GM23338 (cell line): ENCODE measurements at regions not wholly inside any gene's neighbourhood (a gene's known extent, or its start where the extent isn't known, plus 50 kb on each side); places are given as distances from the start of the nearest gene placed in this dataset.

Experiments used
- ATAC-seq: fragments of 200-7000 bp; cut with Tn5 transposase; 3 replicates; pipeline ENCODE4 v1.9.1; 2020
- DNase-seq: peaks from one replicate; pipeline ENCODE4 v3.0.0-alpha.2; 2015; ENCODE audit warnings: low spot score
- H2AFZ ChIP-seq: fragments of 200-600 bp; sonication (generic); 2 replicates; pipeline ENCODE4 v1.8.0; 2016; ENCODE audit warnings: antibody characterized with exemption, mild to moderate bottlenecking, moderate library complexity
- H3F3A ChIP-seq: fragments of 200-600 bp; sonication (generic); replicated peaks from 2 replicates; pipeline ENCODE4 v1.8.0; 2017; ENCODE audit warnings: antibody characterized with exemption, mixed run types, low read depth
- H3K27ac ChIP-seq: fragments of 200-600 bp; sonication (generic); 2 replicates; pipeline ENCODE4 v1.6.1; 2016; ENCODE audit warnings: low read depth
- H3K27me3 ChIP-seq: fragments of 200-600 bp; sonication (generic); 2 replicates; pipeline ENCODE4 v1.8.0; 2016; ENCODE audit warnings: mild to moderate bottlenecking, mixed run types, moderate library complexity; ENCODE audit not compliant: insufficient read depth
- H3K36me3 ChIP-seq: fragments of 200-600 bp; sonication (generic); 2 replicates; pipeline ENCODE4 v1.8.0; 2016; ENCODE audit warnings: mild to moderate bottlenecking; ENCODE audit not compliant: insufficient read depth
- H3K4me1 ChIP-seq: fragments of 200-600 bp; sonication (generic); 2 replicates; pipeline ENCODE4 v1.8.0; 2016; ENCODE audit warnings: mild to moderate bottlenecking, moderate library complexity; ENCODE audit not compliant: insufficient read depth
- H3K4me2 ChIP-seq: fragments of 200-600 bp; sonication (generic); 2 replicates; pipeline ENCODE4 v1.7.1; 2017; ENCODE audit warnings: mixed run types
- H3K4me3 ChIP-seq: fragments of 200-600 bp; sonication (generic); 2 replicates; pipeline ENCODE4 v1.6.1; 2016; ENCODE audit warnings: mixed run types
- H3K79me2 ChIP-seq: fragments of 200-600 bp; sonication (generic); replicated peaks from 2 replicates; pipeline ENCODE4 v1.8.0; 2017; ENCODE audit warnings: mild to moderate bottlenecking; ENCODE audit not compliant: insufficient read depth
- H3K9me2 ChIP-seq: fragments of 200-600 bp; sonication (generic); 2 replicates; pipeline ENCODE4 v1.8.0; 2017; ENCODE audit not compliant: insufficient read depth
- H4K20me1 ChIP-seq: fragments of 200-600 bp; sonication (generic); replicated peaks from 2 replicates; pipeline ENCODE4 v1.8.0; 2017; ENCODE audit warnings: mild to moderate bottlenecking; ENCODE audit not compliant: insufficient read depth
- H3K27ac Mint-ChIP-seq: 2 replicates; pipeline ENCODE4 v1.8.0; 2020; ENCODE audit warnings: inconsistent platforms, mild to moderate bottlenecking, moderate library complexity, mixed read lengths
- H3K27me3 Mint-ChIP-seq: 3 replicates; pipeline ENCODE4 v1.8.0; 2022; ENCODE audit warnings: low read depth, mild to moderate bottlenecking, moderate library complexity, mixed read lengths, inconsistent platforms; ENCODE audit not compliant: insufficient read depth, poor library complexity
- H3K36me3 Mint-ChIP-seq: 3 replicates; pipeline ENCODE4 v1.8.0; 2021; ENCODE audit warnings: low read depth, mild to moderate bottlenecking, inconsistent platforms, moderate library complexity, mixed read lengths
- H3K4me1 Mint-ChIP-seq: 3 replicates; pipeline ENCODE4 v1.8.0; 2020; ENCODE audit warnings: mild to moderate bottlenecking, inconsistent platforms, mixed read lengths
- H3K4me3 Mint-ChIP-seq: 3 replicates; pipeline ENCODE4 v1.8.0; 2021; ENCODE audit warnings: moderate library complexity, mild to moderate bottlenecking, inconsistent platforms, mixed read lengths
- H3K9me3 Mint-ChIP-seq: 3 replicates; pipeline ENCODE4 v1.8.0; 2020; ENCODE audit warnings: moderate library complexity, mild to moderate bottlenecking, inconsistent platforms, mixed read lengths
- CREB1 ChIP-seq: fragments of 250-450 bp; sonication (Bioruptor Pico); IDR thresholded peaks from 2 replicates; pipeline ENCODE4 v1.5.0; 2020; ENCODE audit warnings: low read depth, mild to moderate bottlenecking, moderate library complexity
- JUNB ChIP-seq: IDR thresholded peaks from one replicate; pipeline ENCODE4 v1.6.1; 2016; ENCODE audit warnings: antibody characterized with exemption; ENCODE audit not compliant: unreplicated experiment
- NANOG ChIP-seq: IDR thresholded peaks from 2 replicates; pipeline ENCODE4 v1.6.1; 2016; ENCODE audit warnings: antibody characterized with exemption, borderline replicate concordance
- STAT1 ChIP-seq: IDR thresholded peaks from one replicate; pipeline ENCODE4 v1.6.1; 2016; ENCODE audit warnings: antibody characterized with exemption; ENCODE audit not compliant: unreplicated experiment
- TF ChIP-seq, protein P1 (sequence below), 2 experiments: fragments of 200-600 bp in 1 of 2; sonication (generic) in 1 of 2; conservative IDR thresholded peaks; 2 replicates each; pipeline versions ENCODE4 v1.5.1 to v1.6.1; 2016 to 2017; ENCODE audit warnings: antibody characterized with exemption in 2 of 2, low read depth in 2 of 2, mild to moderate bottlenecking in 2 of 2, moderate library complexity in 1 of 2
- TF ChIP-seq, protein P2 (sequence below): IDR thresholded peaks from one replicate; pipeline ENCODE4 v1.6.1; 2018; ENCODE audit warnings: antibody characterized with exemption; ENCODE audit not compliant: unreplicated experiment
- TF ChIP-seq, protein P3 (sequence below): IDR thresholded peaks from 2 replicates; pipeline ENCODE4 v1.6.1; 2016; ENCODE audit warnings: antibody characterized with exemption
- TF ChIP-seq, protein P4 (sequence below): fragments of 250-450 bp; sonication (Bioruptor Pico); IDR thresholded peaks from 2 replicates; pipeline ENCODE4 v1.5.0; 2020; ENCODE audit warnings: mild to moderate bottlenecking, moderate library complexity

DNA sequence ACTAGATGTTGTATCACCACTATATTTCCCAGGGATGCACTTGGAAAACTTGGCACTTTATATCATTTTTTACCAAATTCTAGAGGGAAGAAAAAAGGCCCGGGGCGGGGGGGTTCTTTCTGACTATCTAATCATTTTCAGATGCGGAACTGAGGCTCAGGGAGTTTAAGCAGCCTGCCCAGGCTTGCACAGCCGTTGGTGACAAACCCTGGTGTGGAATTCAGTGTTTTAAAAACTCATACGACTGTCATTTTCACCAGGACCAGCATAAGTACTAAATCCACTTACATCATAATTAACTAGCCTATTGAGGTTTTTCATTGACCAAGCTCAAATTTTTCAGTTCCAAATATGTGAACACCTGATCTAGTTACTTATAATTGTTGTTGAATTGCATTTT, 181.0 kb downstream of the IPO8 start:
- no peaks in the 10 kb centered on the region for H3K79me2 ChIP-seq
- no peaks in the 10 kb centered on the region for H3K36me3 ChIP-seq
- Mint-ChIP-seq H3K27me3 (peaks cover 3% of the 10 kb centered on the region), H3K9me3 (no peaks in the 10 kb centered on the region), H3K4me3 (no peak overlapping the region), H3K4me1 (peaks cover 7% of the 10 kb centered on the region), H3K27ac (no peak overlapping the region), H3K36me3 (no peaks in the 10 kb centered on the region)
- H3K4me1 ChIP-seq: no peaks in the 10 kb centered on the region
- no peak for DNase-seq
- no peak overlapping the region for H2AFZ ChIP-seq
- no peak overlapping the region for H3K4me3 ChIP-seq
- no peaks in the 10 kb centered on the region for H3F3A ChIP-seq
- ATAC-seq: no peak
- no peaks in the 10 kb centered on the region for H4K20me1 ChIP-seq
- no peaks in the 10 kb centered on the region for H3K9me2 ChIP-seq
- no peaks in the 10 kb centered on the region for H3K27me3 ChIP-seq
- H3K4me2 ChIP-seq: no peak overlapping the region
- TF ChIP-seq, protein P1, sequence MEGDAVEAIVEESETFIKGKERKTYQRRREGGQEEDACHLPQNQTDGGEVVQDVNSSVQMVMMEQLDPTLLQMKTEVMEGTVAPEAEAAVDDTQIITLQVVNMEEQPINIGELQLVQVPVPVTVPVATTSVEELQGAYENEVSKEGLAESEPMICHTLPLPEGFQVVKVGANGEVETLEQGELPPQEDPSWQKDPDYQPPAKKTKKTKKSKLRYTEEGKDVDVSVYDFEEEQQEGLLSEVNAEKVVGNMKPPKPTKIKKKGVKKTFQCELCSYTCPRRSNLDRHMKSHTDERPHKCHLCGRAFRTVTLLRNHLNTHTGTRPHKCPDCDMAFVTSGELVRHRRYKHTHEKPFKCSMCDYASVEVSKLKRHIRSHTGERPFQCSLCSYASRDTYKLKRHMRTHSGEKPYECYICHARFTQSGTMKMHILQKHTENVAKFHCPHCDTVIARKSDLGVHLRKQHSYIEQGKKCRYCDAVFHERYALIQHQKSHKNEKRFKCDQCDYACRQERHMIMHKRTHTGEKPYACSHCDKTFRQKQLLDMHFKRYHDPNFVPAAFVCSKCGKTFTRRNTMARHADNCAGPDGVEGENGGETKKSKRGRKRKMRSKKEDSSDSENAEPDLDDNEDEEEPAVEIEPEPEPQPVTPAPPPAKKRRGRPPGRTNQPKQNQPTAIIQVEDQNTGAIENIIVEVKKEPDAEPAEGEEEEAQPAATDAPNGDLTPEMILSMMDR (conservative IDR thresholded peaks at IDR 0.05; ENCODE audit: low read depth in 2 of 2): no peak
- no peak for TF ChIP-seq CREB1
- TF ChIP-seq STAT1: no peak
- no peak overlapping the region for H3K27ac ChIP-seq

DNA sequence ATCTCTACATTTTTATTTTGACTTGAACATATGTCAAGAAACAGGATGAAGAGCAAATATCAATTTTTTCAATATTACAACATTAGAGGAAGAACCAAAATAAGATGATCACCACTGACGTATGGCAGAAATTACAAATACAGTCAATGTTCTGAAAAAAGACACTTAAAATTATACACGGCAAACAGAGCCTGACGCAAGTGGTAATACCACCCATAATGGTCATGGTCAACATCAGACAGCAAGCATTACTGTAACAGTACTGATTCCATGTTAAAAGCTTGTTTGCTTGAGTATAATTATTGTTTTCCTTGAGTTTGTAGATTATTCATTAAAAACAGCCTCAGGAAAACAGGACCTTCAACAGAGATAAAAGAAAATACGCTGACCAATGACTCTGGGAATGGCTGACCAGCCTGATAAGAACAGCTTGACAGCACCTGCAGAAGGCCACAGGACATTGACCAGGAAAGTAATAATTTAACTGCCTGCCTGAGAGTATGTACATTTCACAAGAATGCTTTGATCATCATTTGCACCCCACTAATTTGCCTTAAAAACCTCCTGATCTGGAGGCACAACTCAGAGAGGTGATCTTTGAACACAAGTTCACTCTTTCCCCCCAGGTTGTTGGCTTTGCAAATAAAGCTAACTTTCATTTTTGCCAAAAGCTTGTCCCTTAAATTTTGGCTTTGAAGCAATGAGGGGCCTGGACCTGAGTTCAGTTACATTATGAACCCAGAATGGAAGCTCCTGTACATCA, 187.3 kb downstream of the IPO8 start:
- H3K36me3 ChIP-seq: no peaks in the 10 kb centered on the region
- TF ChIP-seq, protein P2, sequence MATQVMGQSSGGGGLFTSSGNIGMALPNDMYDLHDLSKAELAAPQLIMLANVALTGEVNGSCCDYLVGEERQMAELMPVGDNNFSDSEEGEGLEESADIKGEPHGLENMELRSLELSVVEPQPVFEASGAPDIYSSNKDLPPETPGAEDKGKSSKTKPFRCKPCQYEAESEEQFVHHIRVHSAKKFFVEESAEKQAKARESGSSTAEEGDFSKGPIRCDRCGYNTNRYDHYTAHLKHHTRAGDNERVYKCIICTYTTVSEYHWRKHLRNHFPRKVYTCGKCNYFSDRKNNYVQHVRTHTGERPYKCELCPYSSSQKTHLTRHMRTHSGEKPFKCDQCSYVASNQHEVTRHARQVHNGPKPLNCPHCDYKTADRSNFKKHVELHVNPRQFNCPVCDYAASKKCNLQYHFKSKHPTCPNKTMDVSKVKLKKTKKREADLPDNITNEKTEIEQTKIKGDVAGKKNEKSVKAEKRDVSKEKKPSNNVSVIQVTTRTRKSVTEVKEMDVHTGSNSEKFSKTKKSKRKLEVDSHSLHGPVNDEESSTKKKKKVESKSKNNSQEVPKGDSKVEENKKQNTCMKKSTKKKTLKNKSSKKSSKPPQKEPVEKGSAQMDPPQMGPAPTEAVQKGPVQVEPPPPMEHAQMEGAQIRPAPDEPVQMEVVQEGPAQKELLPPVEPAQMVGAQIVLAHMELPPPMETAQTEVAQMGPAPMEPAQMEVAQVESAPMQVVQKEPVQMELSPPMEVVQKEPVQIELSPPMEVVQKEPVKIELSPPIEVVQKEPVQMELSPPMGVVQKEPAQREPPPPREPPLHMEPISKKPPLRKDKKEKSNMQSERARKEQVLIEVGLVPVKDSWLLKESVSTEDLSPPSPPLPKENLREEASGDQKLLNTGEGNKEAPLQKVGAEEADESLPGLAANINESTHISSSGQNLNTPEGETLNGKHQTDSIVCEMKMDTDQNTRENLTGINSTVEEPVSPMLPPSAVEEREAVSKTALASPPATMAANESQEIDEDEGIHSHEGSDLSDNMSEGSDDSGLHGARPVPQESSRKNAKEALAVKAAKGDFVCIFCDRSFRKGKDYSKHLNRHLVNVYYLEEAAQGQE: no peak
- TF ChIP-seq, protein P3, sequence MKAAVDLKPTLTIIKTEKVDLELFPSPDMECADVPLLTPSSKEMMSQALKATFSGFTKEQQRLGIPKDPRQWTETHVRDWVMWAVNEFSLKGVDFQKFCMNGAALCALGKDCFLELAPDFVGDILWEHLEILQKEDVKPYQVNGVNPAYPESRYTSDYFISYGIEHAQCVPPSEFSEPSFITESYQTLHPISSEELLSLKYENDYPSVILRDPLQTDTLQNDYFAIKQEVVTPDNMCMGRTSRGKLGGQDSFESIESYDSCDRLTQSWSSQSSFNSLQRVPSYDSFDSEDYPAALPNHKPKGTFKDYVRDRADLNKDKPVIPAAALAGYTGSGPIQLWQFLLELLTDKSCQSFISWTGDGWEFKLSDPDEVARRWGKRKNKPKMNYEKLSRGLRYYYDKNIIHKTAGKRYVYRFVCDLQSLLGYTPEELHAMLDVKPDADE: no peak
- TF ChIP-seq STAT1 (no peak), JUNB (no peak), NANOG (no peak), CREB1 (no peak)
- TF ChIP-seq, protein P4, sequence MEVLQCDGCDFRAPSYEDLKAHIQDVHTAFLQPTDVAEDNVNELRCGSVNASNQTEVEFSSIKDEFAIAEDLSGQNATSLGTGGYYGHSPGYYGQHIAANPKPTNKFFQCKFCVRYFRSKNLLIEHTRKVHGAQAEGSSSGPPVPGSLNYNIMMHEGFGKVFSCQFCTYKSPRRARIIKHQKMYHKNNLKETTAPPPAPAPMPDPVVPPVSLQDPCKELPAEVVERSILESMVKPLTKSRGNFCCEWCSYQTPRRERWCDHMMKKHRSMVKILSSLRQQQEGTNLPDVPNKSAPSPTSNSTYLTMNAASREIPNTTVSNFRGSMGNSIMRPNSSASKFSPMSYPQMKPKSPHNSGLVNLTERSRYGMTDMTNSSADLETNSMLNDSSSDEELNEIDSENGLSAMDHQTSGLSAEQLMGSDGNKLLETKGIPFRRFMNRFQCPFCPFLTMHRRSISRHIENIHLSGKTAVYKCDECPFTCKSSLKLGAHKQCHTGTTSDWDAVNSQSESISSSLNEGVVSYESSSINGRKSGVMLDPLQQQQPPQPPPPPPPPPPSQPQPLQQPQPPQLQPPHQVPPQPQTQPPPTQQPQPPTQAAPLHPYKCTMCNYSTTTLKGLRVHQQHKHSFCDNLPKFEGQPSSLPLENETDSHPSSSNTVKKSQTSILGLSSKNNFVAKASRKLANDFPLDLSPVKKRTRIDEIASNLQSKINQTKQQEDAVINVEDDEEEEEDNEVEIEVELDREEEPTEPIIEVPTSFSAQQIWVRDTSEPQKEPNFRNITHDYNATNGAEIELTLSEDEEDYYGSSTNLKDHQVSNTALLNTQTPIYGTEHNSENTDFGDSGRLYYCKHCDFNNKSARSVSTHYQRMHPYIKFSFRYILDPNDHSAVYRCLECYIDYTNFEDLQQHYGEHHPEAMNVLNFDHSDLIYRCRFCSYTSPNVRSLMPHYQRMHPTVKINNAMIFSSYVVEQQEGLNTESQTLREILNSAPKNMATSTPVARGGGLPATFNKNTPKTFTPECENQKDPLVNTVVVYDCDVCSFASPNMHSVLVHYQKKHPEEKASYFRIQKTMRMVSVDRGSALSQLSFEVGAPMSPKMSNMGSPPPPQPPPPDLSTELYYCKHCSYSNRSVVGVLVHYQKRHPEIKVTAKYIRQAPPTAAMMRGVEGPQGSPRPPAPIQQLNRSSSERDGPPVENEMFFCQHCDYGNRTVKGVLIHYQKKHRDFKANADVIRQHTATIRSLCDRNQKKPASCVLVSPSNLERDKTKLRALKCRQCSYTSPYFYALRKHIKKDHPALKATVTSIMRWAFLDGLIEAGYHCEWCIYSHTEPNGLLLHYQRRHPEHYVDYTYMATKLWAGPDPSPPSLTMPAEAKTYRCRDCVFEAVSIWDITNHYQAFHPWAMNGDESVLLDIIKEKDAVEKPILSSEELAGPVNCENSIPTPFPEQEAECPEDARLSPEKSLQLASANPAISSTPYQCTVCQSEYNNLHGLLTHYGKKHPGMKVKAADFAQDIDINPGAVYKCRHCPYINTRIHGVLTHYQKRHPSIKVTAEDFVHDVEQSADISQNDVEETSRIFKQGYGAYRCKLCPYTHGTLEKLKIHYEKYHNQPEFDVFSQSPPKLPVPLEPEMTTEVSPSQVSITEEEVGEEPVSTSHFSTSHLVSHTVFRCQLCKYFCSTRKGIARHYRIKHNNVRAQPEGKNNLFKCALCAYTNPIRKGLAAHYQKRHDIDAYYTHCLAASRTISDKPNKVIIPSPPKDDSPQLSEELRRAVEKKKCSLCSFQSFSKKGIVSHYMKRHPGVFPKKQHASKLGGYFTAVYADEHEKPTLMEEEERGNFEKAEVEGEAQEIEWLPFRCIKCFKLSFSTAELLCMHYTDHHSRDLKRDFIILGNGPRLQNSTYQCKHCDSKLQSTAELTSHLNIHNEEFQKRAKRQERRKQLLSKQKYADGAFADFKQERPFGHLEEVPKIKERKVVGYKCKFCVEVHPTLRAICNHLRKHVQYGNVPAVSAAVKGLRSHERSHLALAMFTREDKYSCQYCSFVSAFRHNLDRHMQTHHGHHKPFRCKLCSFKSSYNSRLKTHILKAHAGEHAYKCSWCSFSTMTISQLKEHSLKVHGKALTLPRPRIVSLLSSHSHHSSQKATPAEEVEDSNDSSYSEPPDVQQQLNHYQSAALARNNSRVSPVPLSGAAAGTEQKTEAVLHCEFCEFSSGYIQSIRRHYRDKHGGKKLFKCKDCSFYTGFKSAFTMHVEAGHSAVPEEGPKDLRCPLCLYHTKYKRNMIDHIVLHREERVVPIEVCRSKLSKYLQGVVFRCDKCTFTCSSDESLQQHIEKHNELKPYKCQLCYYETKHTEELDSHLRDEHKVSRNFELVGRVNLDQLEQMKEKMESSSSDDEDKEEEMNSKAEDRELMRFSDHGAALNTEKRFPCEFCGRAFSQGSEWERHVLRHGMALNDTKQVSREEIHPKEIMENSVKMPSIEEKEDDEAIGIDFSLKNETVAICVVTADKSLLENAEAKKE: no peak

More for the DNA sequence above, 187.3 kb downstream of the IPO8 start:
- DNase-seq (no peak), ATAC-seq (no peak)
- Histone ChIP-seq H3K4me2 (no peak overlapping the region), H3K27ac (no peak overlapping the region), H3K27me3 (no peaks in the 10 kb centered on the region), H3K4me3 (no peak overlapping the region), H3K9me2 (no peaks in the 10 kb centered on the region), H3F3A (no peaks in the 10 kb centered on the region), H2AFZ (no peak overlapping the region), H3K79me2 (no peaks in the 10 kb centered on the region), H3K4me1 (no peaks in the 10 kb centered on the region), H4K20me1 (no peaks in the 10 kb centered on the region)
- Mint-ChIP-seq H3K27me3 (peaks cover 2% of the 10 kb centered on the region), H3K4me3 (no peak overlapping the region), H3K4me1 (no peaks in the 10 kb centered on the region), H3K36me3 (no peaks in the 10 kb centered on the region), H3K27ac (no peak overlapping the region), H3K9me3 (no peaks in the 10 kb centered on the region)
